Neuron (in vitro differentiated cells): ENCODE measurements at regions not wholly inside any gene's neighbourhood (a gene's known extent, or its start where the extent isn't known, plus 50 kb on each side); places are given as distances from the start of the nearest gene placed in this dataset.

ENCODE experiments used
- H2AFZ ChIP-seq: one replicate; pipeline ENCODE4 v1.6.1; 2013; ENCODE audit warnings: low read depth, mild to moderate bottlenecking, inconsistent platforms, low read length, moderate library complexity
- H3K27me3 ChIP-seq: one replicate; pipeline ENCODE4 v1.6.1; 2013; ENCODE audit warnings: low read length; ENCODE audit not compliant: insufficient read depth
- H3K36me3 ChIP-seq: one replicate; pipeline ENCODE4 v1.6.1; 2013; ENCODE audit warnings: low read length; ENCODE audit not compliant: insufficient read depth
- H3K4me1 ChIP-seq: one replicate; pipeline ENCODE4 v1.6.1; 2013; ENCODE audit warnings: low read length; ENCODE audit not compliant: insufficient read depth
- H3K4me3 ChIP-seq: 2 replicates; pipeline ENCODE4 v1.5.1; 2013; ENCODE audit warnings: mild to moderate bottlenecking, low read length, moderate library complexity
- H3K9me3 ChIP-seq: one replicate; pipeline ENCODE4 v1.6.1; 2013; ENCODE audit warnings: low read length

DNA sequence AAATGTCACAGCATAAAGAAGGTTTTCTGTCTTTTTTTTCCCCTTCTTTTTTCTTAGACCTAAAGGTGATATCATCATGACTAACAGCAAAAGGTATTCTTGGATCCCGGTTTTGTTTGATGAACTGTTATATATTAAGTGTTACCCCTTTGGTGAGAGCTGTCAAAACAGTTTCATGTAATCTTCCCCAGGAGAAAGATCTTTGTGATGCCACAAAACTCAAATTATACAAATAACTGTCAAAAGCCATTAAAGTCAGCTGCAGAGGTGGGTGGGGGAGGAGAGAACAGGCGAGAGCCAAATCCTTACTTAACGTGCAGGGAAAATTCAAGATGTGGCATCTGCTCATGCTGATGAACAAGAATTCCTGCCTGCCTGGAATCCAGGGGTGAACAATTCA, 258.2 kb downstream of the BMP7 start:
- peaks cover 22% of the 10 kb centered on the region for H3K27me3 ChIP-seq
- H3K4me3 ChIP-seq = no peak overlapping the region
- no peak overlapping the region for H2AFZ ChIP-seq
- H3K9me3 ChIP-seq = no peaks in the 10 kb centered on the region
- no peaks in the 10 kb centered on the region for H3K4me1 ChIP-seq
- no peaks in the 10 kb centered on the region for H3K36me3 ChIP-seq

DNA sequence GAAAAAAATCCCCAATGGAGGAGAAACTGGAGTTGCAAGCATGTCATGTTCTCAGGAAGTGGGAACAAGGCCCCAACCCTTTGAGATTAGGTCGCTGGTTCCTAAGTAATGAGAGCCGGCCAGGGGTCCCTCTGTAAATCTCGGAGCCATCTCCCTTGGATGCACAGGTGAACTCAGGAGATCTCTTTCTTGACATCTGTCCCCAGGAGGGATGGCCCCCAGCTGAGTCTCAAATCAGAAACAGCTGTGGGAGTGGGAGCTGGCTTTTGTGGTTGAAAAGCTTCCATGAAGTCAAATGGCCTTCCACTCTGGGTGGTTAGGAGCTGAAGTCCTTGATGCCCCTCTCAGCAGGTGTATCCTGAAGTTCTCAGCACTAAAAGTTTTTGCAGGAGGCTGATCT, 257.1 kb downstream of the BMP7 start:
- H3K4me1 ChIP-seq = peaks cover 7% of the 10 kb centered on the region
- no peak overlapping the region for H2AFZ ChIP-seq
- H3K36me3 ChIP-seq = no peaks in the 10 kb centered on the region
- H3K9me3 ChIP-seq = no peaks in the 10 kb centered on the region
- no peak overlapping the region for H3K4me3 ChIP-seq
- H3K27me3 ChIP-seq = peaks cover 27% of the 10 kb centered on the region

DNA sequence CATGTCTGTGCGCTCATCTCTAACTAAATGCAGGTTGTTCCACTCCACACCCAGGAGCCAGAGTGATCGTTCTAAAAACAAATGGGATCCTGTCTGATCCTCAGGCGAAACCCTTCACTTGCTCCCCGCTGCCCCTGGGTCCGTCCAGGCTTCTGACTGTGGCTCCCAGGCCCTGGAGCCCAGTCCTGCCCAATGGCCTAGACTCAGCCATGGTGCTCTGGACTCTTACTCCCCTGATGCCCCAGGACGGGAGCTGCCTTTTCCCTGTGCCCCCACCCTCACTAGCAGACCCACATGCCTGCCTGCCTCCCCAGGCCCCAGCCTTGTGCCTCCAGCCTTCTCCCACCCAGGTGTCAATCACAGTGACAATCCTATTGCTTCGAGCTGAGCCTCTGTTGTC, 256.7 kb downstream of the BMP7 start:
- Histone ChIP-seq H3K36me3 (no peaks in the 10 kb centered on the region), H3K9me3 (no peaks in the 10 kb centered on the region), H3K4me3 (no peak overlapping the region), H3K27me3 (peaks cover 29% of the 10 kb centered on the region), H2AFZ (no peak overlapping the region), H3K4me1 (peaks cover 7% of the 10 kb centered on the region)

DNA sequence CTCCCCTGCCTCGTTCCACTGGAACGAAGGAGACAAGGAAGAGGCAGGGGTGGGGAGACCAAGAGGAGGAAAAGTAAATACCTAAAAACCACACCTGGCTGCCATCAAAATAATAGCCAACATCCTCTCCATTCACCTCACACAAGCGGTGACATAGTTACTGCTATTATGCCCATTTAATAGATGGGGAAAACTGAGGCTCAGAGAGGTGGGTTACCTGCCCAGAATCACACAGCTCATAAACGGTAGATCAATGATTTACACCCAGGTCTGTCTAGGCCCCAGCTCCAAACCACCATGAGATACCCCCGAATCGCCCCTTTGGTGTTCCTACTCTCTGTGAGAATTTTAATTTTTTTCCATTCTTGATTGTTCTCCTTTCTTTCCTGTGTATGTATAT, 253.8 kb downstream of the BMP7 start:
- Histone ChIP-seq H3K4me1 (peaks cover 7% of the 10 kb centered on the region), H3K36me3 (no peaks in the 10 kb centered on the region), H3K27me3 (peaks cover 30% of the 10 kb centered on the region), H3K9me3 (no peaks in the 10 kb centered on the region), H2AFZ (no peak overlapping the region), H3K4me3 (no peak overlapping the region)

DNA sequence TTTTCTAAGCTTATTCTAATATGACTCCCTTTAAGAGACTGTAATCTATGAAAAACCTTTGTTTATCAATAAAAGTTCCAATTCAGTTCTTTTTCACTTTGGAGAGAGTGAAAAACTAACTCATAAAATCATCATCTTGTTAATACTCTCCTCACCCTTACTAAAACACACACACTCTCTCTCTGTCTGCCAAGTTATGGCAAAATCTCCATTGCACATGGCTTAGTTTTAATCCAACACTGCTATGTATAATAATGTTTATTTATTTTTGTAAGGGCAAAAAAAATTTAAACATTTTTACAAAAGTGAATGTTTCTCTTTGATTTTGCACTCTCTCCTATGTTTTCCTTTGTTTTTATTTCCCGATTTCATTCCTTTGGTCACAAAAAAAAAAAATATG, 253.2 kb downstream of the BMP7 start:
- Histone ChIP-seq H3K36me3 (no peaks in the 10 kb centered on the region), H3K9me3 (no peaks in the 10 kb centered on the region), H2AFZ (no peak overlapping the region), H3K4me3 (no peak overlapping the region), H3K4me1 (peaks cover 7% of the 10 kb centered on the region), H3K27me3 (peaks cover 29% of the 10 kb centered on the region)

GRCh38 chr20:57013741-57014140, 252.7 kb downstream of the BMP7 start:
- Histone ChIP-seq H3K27me3 (peaks cover 34% of the 10 kb centered on the region), H3K36me3 (no peaks in the 10 kb centered on the region), H3K4me1 (peaks cover 7% of the 10 kb centered on the region), H2AFZ (no peak overlapping the region), H3K4me3 (no peak overlapping the region), H3K9me3 (no peaks in the 10 kb centered on the region)

DNA sequence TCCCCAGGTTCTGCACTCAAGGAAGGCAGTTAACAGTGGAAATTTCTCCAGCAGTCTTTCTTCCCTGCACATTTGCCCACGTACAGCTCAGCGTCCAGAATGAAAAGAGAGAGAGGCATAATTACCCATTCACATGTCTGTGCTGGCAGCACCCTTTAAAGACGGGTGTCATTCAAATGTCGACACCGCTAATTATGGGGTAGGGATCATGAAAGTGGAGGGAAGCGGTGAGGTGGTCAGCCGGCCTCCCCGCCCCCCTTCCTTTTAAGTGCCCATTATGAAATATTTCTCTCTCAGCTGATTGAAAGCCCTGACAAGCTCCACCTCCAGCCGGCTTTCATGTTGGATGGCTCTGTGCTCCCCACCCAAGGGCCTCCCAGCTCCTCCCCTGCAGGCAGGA, 246.1 kb downstream of the BMP7 start:
- H3K27me3 ChIP-seq = peaks cover 38% of the 10 kb centered on the region
- H3K36me3 ChIP-seq = no peaks in the 10 kb centered on the region
- H2AFZ ChIP-seq = no peak overlapping the region
- H3K4me1 ChIP-seq = no peaks in the 10 kb centered on the region
- no peaks in the 10 kb centered on the region for H3K9me3 ChIP-seq
- H3K4me3 ChIP-seq = no peak overlapping the region

GRCh38 chr20:57022306-57022705, 244.1 kb downstream of the BMP7 start:
- H3K4me3 ChIP-seq = no peak overlapping the region
- H3K27me3 ChIP-seq = peaks cover 39% of the 10 kb centered on the region
- H3K36me3 ChIP-seq = no peaks in the 10 kb centered on the region
- no peaks in the 10 kb centered on the region for H3K4me1 ChIP-seq
- H3K9me3 ChIP-seq = no peaks in the 10 kb centered on the region
- H2AFZ ChIP-seq = no peak overlapping the region

DNA sequence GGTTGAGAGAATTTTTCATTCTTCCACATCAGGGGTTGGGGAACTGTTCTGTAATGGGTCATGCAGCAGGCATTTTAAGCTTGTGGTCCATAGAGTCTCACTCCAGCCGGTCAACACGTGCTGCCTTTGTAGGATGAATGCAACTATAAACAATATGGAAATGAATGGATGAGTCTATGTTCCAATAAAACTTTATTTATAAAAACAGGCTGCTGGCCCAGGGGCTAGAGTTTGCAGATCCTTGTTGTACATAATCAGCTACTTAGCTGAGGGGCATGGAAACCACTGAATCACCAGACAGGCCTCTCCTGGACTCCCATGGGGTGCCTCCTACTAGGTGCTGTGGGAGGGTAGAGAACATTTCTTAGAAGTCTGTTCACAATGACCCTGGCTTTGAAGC, 243.4 kb downstream of the BMP7 start:
- Histone ChIP-seq H3K4me3 (no peak overlapping the region), H3K27me3 (peaks cover 34% of the 10 kb centered on the region), H3K9me3 (no peaks in the 10 kb centered on the region), H3K4me1 (no peaks in the 10 kb centered on the region), H3K36me3 (no peaks in the 10 kb centered on the region), H2AFZ (no peak overlapping the region)

GRCh38 chr20:57023997-57024396, 242.4 kb downstream of the BMP7 start:
- peaks cover 25% of the 10 kb centered on the region for H3K27me3 ChIP-seq
- no peak overlapping the region for H2AFZ ChIP-seq
- H3K4me1 ChIP-seq = no peaks in the 10 kb centered on the region
- H3K36me3 ChIP-seq = no peaks in the 10 kb centered on the region
- no peak overlapping the region for H3K4me3 ChIP-seq
- no peaks in the 10 kb centered on the region for H3K9me3 ChIP-seq

- H3K27me3 ChIP-seq = peaks cover 24% of the 10 kb centered on the region
- H3K9me3 ChIP-seq = no peaks in the 10 kb centered on the region
- H2AFZ ChIP-seq = no peak overlapping the region
- no peaks in the 10 kb centered on the region for H3K4me1 ChIP-seq
- no peak overlapping the region for H3K4me3 ChIP-seq
- no peaks in the 10 kb centered on the region for H3K36me3 ChIP-seq
Observed at GRCh38 chr20:57024849-57025248, 241.6 kb downstream of the BMP7 start.

DNA sequence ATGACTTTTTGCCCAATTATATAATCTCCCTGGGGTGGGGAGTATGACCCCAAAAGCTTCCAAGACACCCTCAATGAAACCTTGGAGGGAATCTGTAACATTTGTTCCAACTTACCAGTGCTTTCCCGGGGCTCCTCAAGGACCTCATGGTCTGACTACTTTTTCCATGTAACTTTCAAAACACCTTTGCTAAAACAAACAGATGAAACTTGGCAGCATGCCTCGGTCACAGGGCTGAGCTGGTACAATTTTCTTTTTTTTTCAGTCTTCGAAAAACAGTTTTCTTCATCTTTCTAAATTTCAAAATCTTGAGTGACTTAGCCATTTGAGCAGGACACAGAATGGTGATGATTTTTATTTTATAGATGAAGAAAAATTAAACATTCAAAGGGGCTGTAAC, 241.2 kb downstream of the BMP7 start:
- no peaks in the 10 kb centered on the region for H3K9me3 ChIP-seq

DNA sequence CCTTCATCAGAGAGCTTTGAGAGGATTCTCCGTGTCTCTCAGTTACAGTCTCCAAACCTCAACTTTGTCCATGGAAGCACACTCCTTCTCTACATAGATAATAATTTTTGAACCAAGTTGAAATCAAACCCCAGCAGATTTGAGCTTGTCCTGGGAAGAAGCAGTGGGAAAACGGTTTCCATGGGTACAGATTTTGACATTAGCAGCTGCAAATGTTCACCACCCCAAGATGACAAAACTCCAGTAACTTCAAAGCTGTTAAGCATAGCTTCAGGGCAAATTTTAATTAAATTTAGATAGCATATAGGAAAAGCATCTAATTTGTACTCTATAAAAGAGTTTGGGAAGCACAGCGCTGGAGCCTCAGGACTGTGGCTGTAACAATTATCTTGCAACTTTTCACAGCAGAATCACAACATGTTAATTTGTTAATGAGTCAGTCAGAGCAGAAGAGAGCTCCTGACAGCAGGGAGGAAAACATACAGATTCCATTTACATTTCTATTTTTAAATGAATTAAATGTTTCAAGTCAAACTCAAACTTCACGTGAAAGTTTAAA, 240.7 kb downstream of the BMP7 start:
- no peaks in the 10 kb centered on the region for H3K9me3 ChIP-seq
- H3K27me3 ChIP-seq = peaks cover 18% of the 10 kb centered on the region
- H3K36me3 ChIP-seq = no peaks in the 10 kb centered on the region
- no peak overlapping the region for H2AFZ ChIP-seq
- no peak overlapping the region for H3K4me3 ChIP-seq
- H3K4me1 ChIP-seq = peaks cover 2% of the 10 kb centered on the region

More for the DNA sequence above, 241.2 kb downstream of the BMP7 start:
- Histone ChIP-seq H3K36me3 (no peaks in the 10 kb centered on the region), H3K27me3 (peaks cover 21% of the 10 kb centered on the region), H3K4me1 (no peaks in the 10 kb centered on the region), H2AFZ (no peak overlapping the region), H3K4me3 (no peak overlapping the region)

DNA sequence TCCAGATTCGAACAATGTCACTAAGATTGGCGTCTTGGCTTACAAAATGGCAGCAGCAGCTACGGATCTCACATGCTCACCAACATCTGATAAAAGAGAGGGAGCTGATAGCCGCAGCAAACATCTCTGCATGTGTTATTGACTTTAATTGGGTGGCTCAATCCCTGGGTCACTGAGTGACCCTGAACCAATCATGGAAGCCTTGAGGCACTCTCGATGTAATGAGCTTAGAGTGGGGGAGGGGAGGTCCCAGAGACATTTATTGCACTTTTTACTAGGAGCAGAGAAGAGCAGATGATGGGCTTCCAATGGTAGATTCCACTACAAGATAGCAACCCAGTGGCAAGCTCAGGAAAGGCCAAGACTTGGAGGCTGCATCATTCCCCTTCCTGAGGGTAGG, 238.7 kb downstream of the BMP7 start:
- Histone ChIP-seq H3K4me1 (peaks cover 5% of the 10 kb centered on the region), H2AFZ (no peak overlapping the region), H3K9me3 (no peaks in the 10 kb centered on the region), H3K27me3 (peaks cover 10% of the 10 kb centered on the region), H3K36me3 (no peaks in the 10 kb centered on the region), H3K4me3 (no peak overlapping the region)
